Right atrium auricular region (tissue), 2 donors: ENCODE measurements at regions not wholly inside any gene's neighbourhood (a gene's known extent, or its start where the extent isn't known, plus 50 kb on each side); places are given as distances from the start of the nearest gene placed in this dataset.
A peak's percentile ranks its signal among the peaks of the same experiment; 100 is the strongest.

Experiments
- DNase-seq: peaks from one replicate; pipeline ENCODE4 v3.0.0-alpha.2; 2019; ENCODE audit warnings: low spot score
- H3K27ac ChIP-seq, 2 donors: fragments of 200-600 bp; sonication (generic); 1 replicate in 1 of 2; 2 replicates in 1 of 2; pipeline ENCODE4 v1.5.1; 2016 to 2019
- H3K27me3 ChIP-seq, 2 donors: fragments of 200-600 bp; sonication (generic); one replicate each; pipeline versions ENCODE4 v1.5.1 to v1.6.0; 2017 to 2019
- H3K36me3 ChIP-seq: fragments of 200-600 bp; sonication (generic); one replicate; pipeline ENCODE4 v1.5.1; 2016
- H3K4me1 ChIP-seq, 2 donors: fragments of 200-600 bp; sonication (generic); one replicate each; pipeline versions ENCODE4 v1.5.1 to v1.6.0; 2017 to 2019
- H3K4me3 ChIP-seq, 2 donors: fragments of 200-600 bp; sonication (generic); 1 replicate in 1 of 2; 2 replicates in 1 of 2; pipeline ENCODE4 v1.5.1; 2017 to 2019; ENCODE audit warnings: mild to moderate bottlenecking in 1 of 2, moderate library complexity in 1 of 2
- H3K9me3 ChIP-seq, 2 donors: fragments of 200-600 bp; sonication (generic); one replicate each; pipeline ENCODE4 v1.5.1; 2019
- CTCF ChIP-seq, 2 donors: fragments of 200-600 bp; sonication (generic); IDR thresholded peaks; one replicate each; pipeline ENCODE4 v1.5.1; 2019; ENCODE audit warnings: antibody characterized with exemption in 2 of 2

GRCh38 chrX:80312448-80312847, 107.8 kb upstream of the TENT5D start:
- Histone ChIP-seq H3K27ac (no peak overlapping the region), H3K36me3 (no peaks in the 10 kb centered on the region), H3K4me3 (no peak overlapping the region), H3K4me1 (no peaks in the 10 kb centered on the region), H3K27me3 (no peaks in the 10 kb centered on the region), H3K9me3 (peaks cover 0 to 8% of the 10 kb centered on the region in 2 donors)
- no peak for TF ChIP-seq CTCF (IDR thresholded peaks at IDR 0.05)
- DNase-seq, result no peak

- H3K4me3 ChIP-seq, result no peak overlapping the region
- H3K27me3 ChIP-seq, result no peaks in the 10 kb centered on the region
- DNase-seq, result no peak
- no peak for TF ChIP-seq CTCF (IDR thresholded peaks at IDR 0.05)
- no peak overlapping the region for H3K27ac ChIP-seq
- H3K36me3 ChIP-seq, result no peaks in the 10 kb centered on the region
- peaks cover 0 to 18% of the 10 kb centered on the region in 2 donors for H3K9me3 ChIP-seq
- H3K4me1 ChIP-seq, result no peaks in the 10 kb centered on the region
Observed at GRCh38 chrX:80316526-80316925, 103.7 kb upstream of the TENT5D start.

- no peak for TF ChIP-seq CTCF (IDR thresholded peaks at IDR 0.05)
- H3K27ac ChIP-seq, result no peak overlapping the region
- DNase-seq, result no peak
- H3K36me3 ChIP-seq, result no peaks in the 10 kb centered on the region
- H3K4me1 ChIP-seq, result no peaks in the 10 kb centered on the region
- H3K27me3 ChIP-seq, result no peaks in the 10 kb centered on the region
- H3K9me3 ChIP-seq, result peaks cover 0 to 22% of the 10 kb centered on the region in 2 donors
- H3K4me3 ChIP-seq, result no peak overlapping the region
Observed at GRCh38 chrX:80317646-80318045, 102.6 kb upstream of the TENT5D start.

- no peak overlapping the region for H3K27ac ChIP-seq
- no peaks in the 10 kb centered on the region for H3K4me1 ChIP-seq
- TF ChIP-seq CTCF (IDR thresholded peaks at IDR 0.05), result no peak
- DNase-seq, result no peak
- no peaks in the 10 kb centered on the region for H3K27me3 ChIP-seq
- H3K4me3 ChIP-seq, result no peak overlapping the region
- H3K9me3 ChIP-seq, result no peaks in the 10 kb centered on the region
- H3K36me3 ChIP-seq, result no peaks in the 10 kb centered on the region
Observed at GRCh38 chrX:80331285-80331684, 89.0 kb upstream of the TENT5D start.

GRCh38 chrX:80334583-80334982, 85.7 kb upstream of the TENT5D start:
- no peaks in the 10 kb centered on the region for H3K9me3 ChIP-seq
- H3K4me1 ChIP-seq, result no peaks in the 10 kb centered on the region
- H3K36me3 ChIP-seq, result no peaks in the 10 kb centered on the region
- H3K27ac ChIP-seq, result no peak overlapping the region
- H3K27me3 ChIP-seq, result no peaks in the 10 kb centered on the region
- DNase-seq, result no peak
- no peak for TF ChIP-seq CTCF (IDR thresholded peaks at IDR 0.05)
- H3K4me3 ChIP-seq, result no peak overlapping the region

- H3K27me3 ChIP-seq, result no peaks in the 10 kb centered on the region
Observed at GRCh38 chrX:80335062-80335830, 85.0 kb upstream of the TENT5D start.

More at GRCh38 chrX:80335062-80335830, 85.0 kb upstream of the TENT5D start:
- H3K4me3 ChIP-seq, result peak overlapping the region in 1 of 2 donors; percentile 24
- TF ChIP-seq CTCF (IDR thresholded peaks at IDR 0.05), result no peak
- H3K36me3 ChIP-seq, result no peaks in the 10 kb centered on the region
- H3K9me3 ChIP-seq, result no peaks in the 10 kb centered on the region
- no peak overlapping the region for H3K27ac ChIP-seq
- DNase-seq, result no peak
- H3K4me1 ChIP-seq, result no peaks in the 10 kb centered on the region
